T follicular helper cell (primary cell): ENCODE measurements at regions not wholly inside any gene's neighbourhood (a gene's known extent, or its start where the extent isn't known, plus 50 kb on each side); places are given as distances from the start of the nearest gene placed in this dataset.

Experiments used
- DNase-seq: peaks from one replicate; pipeline ENCODE4 v3.0.0-alpha.2; 2020; ENCODE audit warnings: low read depth

- DNase-seq = no peak
These were observed 84.4 kb upstream of the NEBL start for GRCh38 chr10:20981419-20981953.

DNA sequence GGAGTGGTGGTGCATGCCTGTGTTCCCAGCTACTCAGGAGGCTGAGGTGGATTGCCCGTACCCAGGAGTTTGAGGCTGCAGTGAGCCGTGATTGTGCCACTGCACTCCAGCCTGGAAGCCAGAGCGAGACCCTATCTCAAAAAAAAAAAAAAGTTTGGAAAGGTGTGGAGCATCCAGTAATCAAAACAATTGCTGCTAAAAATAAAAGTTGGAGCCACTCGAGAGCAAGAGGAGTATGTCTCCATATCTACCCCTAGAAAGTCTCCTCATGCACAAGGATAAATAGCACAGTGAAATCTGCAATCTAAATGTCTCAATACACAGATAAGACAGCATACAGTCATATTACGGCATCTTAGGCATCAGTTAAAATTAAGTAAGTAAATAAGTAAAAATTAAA, 81.5 kb upstream of the NEBL start:
- no peak for DNase-seq

DNA sequence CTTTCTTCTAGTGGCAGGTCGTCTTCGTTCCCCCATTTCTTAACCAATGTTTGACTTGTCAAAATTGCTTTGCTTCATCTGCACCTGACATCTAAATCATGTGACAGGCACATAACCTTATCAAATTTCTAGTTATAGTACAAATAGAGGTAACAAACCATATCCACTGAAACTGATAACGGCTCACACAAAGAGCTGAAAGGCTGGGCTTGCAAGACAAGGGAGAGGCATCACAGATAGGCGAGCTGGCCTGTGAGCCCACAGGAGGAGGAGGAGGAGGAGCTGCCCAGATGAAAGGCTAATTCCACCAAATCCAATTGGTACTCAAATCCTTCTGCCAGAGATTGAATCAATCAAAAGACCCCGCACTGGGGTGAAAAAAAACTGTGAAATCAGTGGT, 80.2 kb upstream of the NEBL start:
- no peak for DNase-seq

- DNase-seq = no peak
These were observed 79.8 kb upstream of the NEBL start for GRCh38 chr10:20976891-20977290.

DNA sequence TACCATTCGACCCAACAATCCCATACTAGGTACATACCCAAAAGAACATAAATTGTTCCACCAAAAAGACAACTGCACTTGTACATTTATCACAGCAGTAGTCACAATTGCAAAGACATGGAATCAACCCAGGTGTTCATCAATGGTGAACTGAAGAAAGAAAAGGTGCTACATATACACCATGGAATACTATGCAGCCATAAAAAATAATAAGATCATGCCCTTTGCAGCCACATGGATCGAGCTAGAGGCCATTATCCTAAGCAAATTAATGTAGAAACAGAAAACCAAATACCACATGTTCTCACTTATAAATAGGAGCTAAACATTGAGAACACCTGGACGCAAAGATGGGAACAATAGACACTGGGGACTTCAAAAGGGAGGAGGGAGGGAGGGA, 79.3 kb upstream of the NEBL start:
- no peak for DNase-seq

GRCh38 chr10:20975236-20975635, 78.1 kb upstream of the NEBL start:
- DNase-seq = no peak

DNA sequence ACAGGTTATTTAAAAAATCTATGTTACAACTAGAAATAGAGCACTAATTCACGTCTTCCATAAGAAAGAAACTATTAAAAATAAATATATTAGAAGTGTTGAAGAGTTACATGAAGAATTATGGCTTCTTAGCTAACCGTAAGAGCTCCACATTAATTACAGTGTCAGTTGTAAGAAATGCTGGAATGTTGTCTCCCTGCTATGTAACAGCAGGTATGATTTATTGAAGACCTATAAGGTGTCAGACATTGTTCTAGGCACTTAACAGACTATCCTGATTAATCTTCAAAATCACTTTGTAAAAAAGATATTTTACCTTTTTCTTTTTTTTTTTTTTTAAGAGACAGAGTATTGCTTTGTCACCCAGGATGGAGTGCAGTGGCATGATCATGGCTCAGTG, 75.8 kb upstream of the NEBL start:
- DNase-seq = no peak

DNA sequence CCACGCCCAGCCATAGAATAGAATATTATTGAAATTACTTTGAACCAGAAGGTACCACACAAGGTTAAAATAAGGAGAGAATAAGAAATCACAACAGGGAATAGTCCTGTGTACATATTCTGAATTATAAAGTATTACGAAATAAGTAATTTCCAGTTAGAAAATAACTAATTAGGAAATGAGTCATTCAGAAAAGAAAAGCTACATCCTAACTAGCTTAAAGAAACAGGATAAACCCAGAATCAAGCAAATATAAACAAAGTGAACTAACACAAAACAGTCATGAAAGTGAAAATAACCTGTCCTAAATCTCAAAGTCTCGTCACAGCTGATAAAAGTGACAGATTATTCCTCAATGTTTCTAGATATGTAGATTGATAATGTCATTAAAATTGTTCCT, 74.8 kb upstream of the NEBL start:
- no peak for DNase-seq

DNA sequence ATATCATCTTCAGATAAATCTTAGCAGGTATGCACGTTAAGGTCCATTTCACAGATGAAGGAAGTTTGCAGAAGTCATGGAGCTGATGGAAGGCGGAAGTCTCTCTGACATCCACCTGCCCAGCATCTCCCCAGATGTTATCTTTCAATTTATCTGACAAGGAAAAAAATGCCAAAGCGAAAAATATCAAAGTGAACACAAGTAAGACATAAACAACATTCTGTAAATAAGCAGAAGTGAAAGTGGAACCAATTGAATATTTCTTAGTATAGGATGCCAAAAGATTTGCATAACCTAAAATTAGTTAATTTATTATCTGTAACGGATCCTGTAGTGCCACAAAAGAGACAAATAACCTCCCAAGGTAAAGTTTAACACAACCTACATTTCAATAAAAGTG, 73.6 kb upstream of the NEBL start:
- DNase-seq = no peak

- DNase-seq = no peak
These were observed 72.9 kb upstream of the NEBL start for GRCh38 chr10:20970044-20970443.

- no peak for DNase-seq
These were observed 69.3 kb upstream of the NEBL start for GRCh38 chr10:20966426-20966825.

DNA sequence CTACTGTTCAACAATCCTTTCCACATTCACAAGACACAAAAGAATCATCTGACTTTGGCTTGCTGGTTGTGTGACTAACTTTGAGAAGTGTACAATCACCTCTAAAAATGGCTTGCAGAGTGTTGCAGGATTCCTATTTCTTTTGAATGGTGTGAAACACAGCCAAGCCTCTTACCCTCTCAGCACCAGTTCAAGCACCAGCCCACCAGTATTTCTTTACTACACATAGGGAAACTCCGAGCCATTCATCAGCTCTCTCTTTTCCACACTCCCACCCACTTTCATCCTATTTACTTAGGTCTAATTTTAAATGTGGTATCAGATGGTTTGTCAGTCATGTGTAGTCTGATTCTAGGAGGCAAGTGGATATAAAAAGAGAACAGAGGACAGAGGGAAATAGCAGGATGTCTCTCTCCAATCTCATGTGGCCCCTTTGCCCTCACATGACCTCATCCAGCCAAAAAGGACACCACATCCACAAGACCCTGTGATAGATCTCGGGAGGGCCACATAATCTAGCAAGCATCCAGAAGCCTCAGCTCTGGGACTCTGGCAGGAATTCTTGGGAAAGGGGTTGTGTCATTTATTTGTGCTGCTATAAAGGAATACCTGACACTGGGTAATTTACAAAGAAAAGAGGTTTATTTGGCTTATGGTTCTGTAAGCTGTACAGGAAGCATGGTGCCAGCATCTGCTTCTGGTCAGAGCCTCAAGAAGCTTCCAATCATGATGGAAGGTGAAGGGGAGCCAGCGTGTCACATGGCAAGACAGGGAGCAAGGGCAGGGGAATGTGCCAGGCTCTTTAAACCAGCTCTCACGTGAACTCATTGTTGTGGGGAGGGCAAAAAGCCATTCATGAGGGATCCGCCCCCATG, 66.8 kb upstream of the NEBL start:
- no peak for DNase-seq

- no peak for DNase-seq
These were observed 65.9 kb upstream of the NEBL start for GRCh38 chr10:20963056-20963455.

DNA sequence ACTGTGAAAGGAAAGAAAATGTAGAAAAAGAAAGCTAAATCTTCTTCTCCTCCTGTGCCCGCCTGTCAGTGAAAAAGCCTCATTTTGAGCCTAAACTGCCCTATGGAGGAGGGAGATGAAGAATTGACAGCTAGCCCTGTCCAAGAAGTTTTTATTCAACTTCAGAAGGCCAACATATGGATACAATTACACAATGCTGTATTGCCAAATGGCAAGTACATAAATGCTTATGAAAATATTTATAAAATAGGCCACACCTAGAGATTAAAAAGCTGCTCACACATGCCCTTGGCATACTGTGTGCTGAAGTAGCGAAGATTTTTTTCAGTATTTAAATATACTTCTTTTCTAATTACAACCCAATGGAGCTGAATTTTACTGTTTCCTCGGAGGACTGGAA, 65.1 kb upstream of the NEBL start:
- DNase-seq = no peak

DNA sequence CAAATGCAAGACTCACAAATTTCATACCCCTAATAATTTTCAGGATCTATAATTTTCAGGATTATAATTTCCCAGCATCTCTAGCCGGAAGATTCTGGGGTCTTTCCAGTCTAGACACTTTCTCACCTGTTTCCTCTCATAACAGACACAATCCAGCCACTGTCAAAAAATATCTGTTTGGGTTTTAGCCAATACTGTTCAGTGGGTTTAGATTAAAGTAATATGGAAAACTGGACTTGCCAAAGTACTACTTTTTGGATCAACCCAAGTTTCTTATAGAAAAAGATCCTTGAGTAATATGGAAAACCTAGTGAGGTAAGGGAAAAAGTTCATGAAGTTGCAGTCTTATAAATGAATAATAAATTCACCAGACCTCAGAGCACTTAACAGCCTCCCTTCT, 62.1 kb upstream of the NEBL start:
- DNase-seq = no peak

- DNase-seq = no peak
These were observed 61.7 kb upstream of the NEBL start for GRCh38 chr10:20958764-20959163.

DNA sequence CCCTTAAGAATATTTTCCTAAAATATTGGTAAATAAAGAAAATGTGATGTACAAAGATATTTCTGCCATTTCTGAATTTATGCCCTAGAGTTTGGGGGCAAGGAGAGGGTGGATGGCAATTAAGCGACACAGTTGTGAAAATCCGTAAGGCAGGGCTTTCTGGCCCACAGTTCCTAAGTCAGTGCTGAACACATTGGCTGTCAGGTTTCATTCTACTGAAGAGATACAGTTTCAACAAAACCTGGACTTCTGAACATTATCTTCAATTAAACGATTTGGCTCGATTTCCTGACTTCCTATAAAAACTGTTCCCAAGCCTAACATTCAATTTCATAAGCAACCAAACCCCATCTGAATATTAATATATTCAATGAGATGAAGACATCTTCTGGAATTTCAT, 61.1 kb upstream of the NEBL start:
- DNase-seq = no peak

GRCh38 chr10:20957744-20958143, 60.6 kb upstream of the NEBL start:
- DNase-seq = no peak

DNA sequence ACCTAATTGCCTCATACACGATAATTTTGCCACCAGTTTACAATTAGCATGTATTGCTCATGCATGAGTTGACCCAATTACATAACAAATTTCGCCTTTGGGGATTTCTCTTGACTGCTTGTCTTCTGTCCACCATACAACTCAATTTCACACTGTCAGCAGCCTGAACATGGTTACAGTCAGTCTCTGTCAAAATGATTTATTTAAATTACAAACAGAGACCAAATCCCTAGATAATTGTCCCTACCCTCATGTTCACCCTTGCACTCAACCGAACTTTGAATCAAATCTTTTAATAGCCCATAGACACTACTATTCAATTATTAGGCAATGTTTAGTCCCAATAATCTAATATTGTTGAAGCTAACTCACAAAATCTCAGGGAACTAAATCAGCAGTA, 59.7 kb upstream of the NEBL start:
- DNase-seq = no peak

DNA sequence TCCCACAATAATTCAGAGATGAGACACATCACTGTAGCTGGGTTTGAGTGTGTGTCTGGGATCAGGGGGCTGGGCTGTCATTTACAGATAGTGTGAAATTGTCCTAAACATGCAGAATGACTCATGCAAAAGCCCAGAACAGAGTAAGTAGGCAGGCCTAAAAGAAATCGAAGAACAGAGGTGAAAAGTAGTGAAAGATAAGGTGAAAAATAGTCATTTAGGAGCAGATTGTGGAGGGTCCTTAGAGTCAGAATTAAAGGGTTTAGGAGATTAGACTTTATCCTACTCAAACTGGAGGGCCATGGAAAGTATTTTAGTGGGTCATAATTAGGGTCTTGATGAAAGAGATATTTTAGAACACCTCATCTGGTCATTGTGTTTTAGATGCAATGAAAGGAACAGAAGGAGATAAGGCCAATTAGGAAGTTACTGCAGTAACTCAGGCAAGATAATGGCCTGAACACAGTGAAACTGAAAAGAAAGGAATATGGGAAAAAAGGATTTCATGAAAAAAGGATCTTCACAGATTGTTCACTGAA, 58.3 kb upstream of the NEBL start:
- no peak for DNase-seq

- DNase-seq = no peak
These were observed 57.4 kb upstream of the NEBL start for GRCh38 chr10:20954519-20954918.

DNA sequence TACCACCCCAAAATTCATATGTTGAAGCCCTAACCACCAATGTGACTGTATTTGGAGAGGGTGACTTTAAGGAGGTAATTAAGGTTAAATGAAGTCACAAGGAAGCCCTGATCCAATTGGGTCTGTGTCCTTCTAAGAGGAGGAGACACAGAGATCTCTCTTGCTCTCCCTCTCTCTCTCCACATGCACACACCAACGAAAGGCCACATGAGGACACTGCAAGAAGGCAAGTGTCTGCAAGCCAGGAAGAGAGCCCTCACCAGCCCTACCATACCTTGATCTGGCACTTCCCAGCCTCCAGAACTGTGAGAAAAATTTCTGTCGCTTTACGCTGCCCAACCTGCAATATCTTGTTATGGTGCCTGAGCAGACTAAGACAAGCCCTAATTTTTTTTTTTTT, 56.0 kb upstream of the NEBL start:
- DNase-seq = no peak

GRCh38 chr10:20949967-20950366, 52.9 kb upstream of the NEBL start:
- no peak for DNase-seq
